ENCODE measurements at regions not wholly inside any gene's neighbourhood (a gene's known extent, or its start where the extent isn't known, plus 50 kb on each side); places are given as distances from the start of the nearest gene placed in this dataset.
"Not testable (repeated sequence)": the region's sequence is repeated elsewhere in the genome, so short reads cannot be mapped to it uniquely, and the experiment has no call there.

DNA sequence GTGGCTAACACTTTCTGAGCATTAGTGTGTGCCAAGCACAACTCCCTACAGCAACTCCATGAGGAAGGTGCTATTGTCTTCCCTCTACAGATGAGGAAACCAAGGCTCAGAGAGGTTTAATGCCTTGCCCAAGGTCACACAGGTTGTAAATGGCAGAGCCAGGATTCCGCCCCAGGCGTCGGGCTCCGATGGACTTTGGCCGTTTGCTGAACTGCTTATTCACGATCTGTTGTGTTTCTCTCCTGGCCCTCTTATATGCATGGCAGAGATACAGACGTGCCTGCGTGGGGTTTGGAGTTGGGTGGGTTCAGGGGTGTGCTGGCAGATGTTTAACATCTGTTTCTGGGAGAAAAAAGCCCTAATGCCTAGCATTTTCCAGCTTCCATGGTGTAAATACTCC lies 117.4 kb downstream of the ZNF267 start:
- not testable (repeated sequence) for DNase-seq; H3K4me1 ChIP-seq (ENCODE audit: control insufficient read depth in 1 of 2, insufficient read depth in 2 of 2, low read length in 2 of 2); H3K23ac ChIP-seq (ENCODE audit: low read length); H2BK12ac ChIP-seq (ENCODE audit: low read length); H2AFZ ChIP-seq (ENCODE audit: insufficient read depth, low read length, poor library complexity); H3K18ac ChIP-seq (ENCODE audit: low read length); H3K36me3 ChIP-seq (ENCODE audit: control insufficient read depth in 1 of 2, insufficient read depth in 2 of 2, low read length in 2 of 2); H3K79me1 ChIP-seq (ENCODE audit: low read length); H3K4ac ChIP-seq (ENCODE audit: low read depth, low read length); H3K14ac ChIP-seq (ENCODE audit: low read length); H3K9me3 ChIP-seq (ENCODE audit: insufficient read depth, low read depth, low read length); H2BK120ac ChIP-seq (ENCODE audit: insufficient read depth, low read length, poor library complexity); H4K91ac ChIP-seq (ENCODE audit: low read depth, low read length); H3K4me3 ChIP-seq (ENCODE audit: low read depth, low read length); H2BK5ac ChIP-seq (ENCODE audit: low read depth, low read length, poor library complexity); H2AK5ac ChIP-seq (ENCODE audit: low read length); H3K4me2 ChIP-seq (ENCODE audit: low read length); H3K79me2 ChIP-seq (ENCODE audit: control insufficient read depth, insufficient read depth, low read length, poor library complexity); H3K27ac ChIP-seq (ENCODE audit: low read depth, low read length); H4K8ac ChIP-seq (ENCODE audit: low read depth, low read length); H3K9ac ChIP-seq (ENCODE audit: low read length); H4K12ac ChIP-seq (ENCODE audit: low read depth, low read length); H3K27me3 ChIP-seq (ENCODE audit: insufficient read depth, low read length)
- no CpG with 5 or more reads among the region's 8 CpGs for WGBS (ENCODE audit: extremely low coverage, insufficient coverage, insufficient read length)

DNA sequence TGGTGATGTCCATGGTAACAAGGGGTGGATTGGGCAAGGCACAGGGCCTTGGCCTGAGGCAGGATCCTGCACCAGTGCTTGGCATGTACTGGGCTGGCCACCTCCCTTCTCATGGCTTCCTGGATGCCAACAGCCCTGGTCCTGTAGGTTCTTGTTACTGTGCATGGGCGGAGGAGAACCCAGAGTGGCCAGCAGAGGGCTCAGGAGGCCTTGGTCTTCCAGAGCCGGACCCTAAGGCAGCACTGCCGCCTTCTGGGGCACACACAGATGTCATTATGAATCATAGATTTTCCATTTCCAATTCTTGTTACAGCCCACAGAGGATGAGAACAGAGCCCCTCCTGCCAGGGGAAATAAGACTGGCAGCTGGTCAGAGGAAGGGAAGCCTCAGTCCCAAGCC lies 122.7 kb downstream of the ZNF267 start:
- H2AK5ac ChIP-seq (ENCODE audit: low read length); H2BK5ac ChIP-seq (ENCODE audit: low read depth, low read length, poor library complexity); H3K27ac ChIP-seq (ENCODE audit: low read depth, low read length); H2BK120ac ChIP-seq (ENCODE audit: insufficient read depth, low read length, poor library complexity); H3K27me3 ChIP-seq (ENCODE audit: insufficient read depth, low read length); H4K8ac ChIP-seq (ENCODE audit: low read depth, low read length); H3K4me1 ChIP-seq (ENCODE audit: control insufficient read depth in 1 of 2, insufficient read depth in 2 of 2, low read length in 2 of 2); H3K18ac ChIP-seq (ENCODE audit: low read length); H3K79me2 ChIP-seq (ENCODE audit: control insufficient read depth, insufficient read depth, low read length, poor library complexity); H2BK12ac ChIP-seq (ENCODE audit: low read length); DNase-seq; H3K79me1 ChIP-seq (ENCODE audit: low read length); H3K4ac ChIP-seq (ENCODE audit: low read depth, low read length); H3K23ac ChIP-seq (ENCODE audit: low read length); H3K9ac ChIP-seq (ENCODE audit: low read length); H2AFZ ChIP-seq (ENCODE audit: insufficient read depth, low read length, poor library complexity); H3K4me2 ChIP-seq (ENCODE audit: low read length); H3K9me3 ChIP-seq (ENCODE audit: insufficient read depth, low read depth, low read length); H3K4me3 ChIP-seq (ENCODE audit: low read depth, low read length); H3K14ac ChIP-seq (ENCODE audit: low read length); H4K91ac ChIP-seq (ENCODE audit: low read depth, low read length); H3K36me3 ChIP-seq (ENCODE audit: control insufficient read depth in 1 of 2, insufficient read depth in 2 of 2, low read length in 2 of 2); H4K12ac ChIP-seq (ENCODE audit: low read depth, low read length): not testable (repeated sequence)
- WGBS (ENCODE audit: extremely low coverage, insufficient coverage, insufficient read length), result no CpG with 5 or more reads among the region's 3 CpGs

DNA sequence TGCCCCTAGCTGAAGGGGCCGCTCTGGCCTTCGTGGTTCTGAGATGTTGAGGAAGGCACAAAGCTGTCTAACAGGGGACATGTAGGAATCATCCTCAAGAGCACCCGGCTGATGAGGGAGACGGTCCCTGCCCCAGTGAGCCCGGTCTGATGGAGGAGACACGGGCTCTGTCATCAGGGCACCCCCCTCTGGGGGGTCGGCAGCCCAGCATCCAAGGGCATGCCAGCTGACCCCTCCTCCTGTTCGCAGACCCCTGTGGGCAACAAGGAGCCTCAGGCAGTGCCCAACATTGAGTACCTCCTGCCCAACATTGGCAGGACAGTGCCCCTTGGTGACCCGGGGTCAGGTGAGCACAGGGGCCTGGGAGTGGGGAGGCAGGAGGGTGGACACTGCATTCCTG lies 128.9 kb downstream of the ZNF267 start:
- H2BK120ac ChIP-seq (ENCODE audit: insufficient read depth, low read length, poor library complexity), result not testable (repeated sequence)

DNA sequence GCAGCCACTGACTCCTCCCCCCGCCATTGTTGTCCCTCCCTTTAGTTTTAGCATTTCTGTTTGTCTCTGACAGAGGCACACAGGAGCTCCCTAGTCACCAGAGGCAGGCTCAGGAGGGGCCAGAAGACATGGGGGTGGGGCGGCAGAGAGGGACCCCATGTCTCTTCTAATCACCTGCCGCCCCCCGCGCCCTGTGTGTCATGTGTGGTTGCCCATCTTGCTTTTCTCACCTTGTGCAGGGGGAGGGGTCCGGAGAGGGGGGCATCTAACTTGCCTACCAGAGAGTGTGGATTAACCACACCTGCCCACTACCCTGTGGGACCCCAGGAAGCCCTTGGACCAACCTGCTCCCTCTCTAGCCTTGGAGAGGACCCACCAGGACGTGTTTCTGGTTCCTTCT lies 130.2 kb downstream of the ZNF267 start:
- not testable (repeated sequence) for H2BK5ac ChIP-seq (ENCODE audit: low read depth, low read length, poor library complexity); H4K12ac ChIP-seq (ENCODE audit: low read depth, low read length); H3K4me3 ChIP-seq (ENCODE audit: low read depth, low read length); H2BK120ac ChIP-seq (ENCODE audit: insufficient read depth, low read length, poor library complexity); H2AK5ac ChIP-seq (ENCODE audit: low read length); H3K18ac ChIP-seq (ENCODE audit: low read length); H3K79me2 ChIP-seq (ENCODE audit: control insufficient read depth, insufficient read depth, low read length, poor library complexity); H3K36me3 ChIP-seq (ENCODE audit: control insufficient read depth in 1 of 2, insufficient read depth in 2 of 2, low read length in 2 of 2); H4K8ac ChIP-seq (ENCODE audit: low read depth, low read length); H3K23ac ChIP-seq (ENCODE audit: low read length); H3K79me1 ChIP-seq (ENCODE audit: low read length); H3K4me1 ChIP-seq (ENCODE audit: control insufficient read depth in 1 of 2, insufficient read depth in 2 of 2, low read length in 2 of 2); H3K27me3 ChIP-seq (ENCODE audit: insufficient read depth, low read length); H2AFZ ChIP-seq (ENCODE audit: insufficient read depth, low read length, poor library complexity); H3K4me2 ChIP-seq (ENCODE audit: low read length); DNase-seq; H3K4ac ChIP-seq (ENCODE audit: low read depth, low read length); H3K27ac ChIP-seq (ENCODE audit: low read depth, low read length); H3K9ac ChIP-seq (ENCODE audit: low read length); H4K91ac ChIP-seq (ENCODE audit: low read depth, low read length); H2BK12ac ChIP-seq (ENCODE audit: low read length); H3K14ac ChIP-seq (ENCODE audit: low read length)
- H3K9me3 ChIP-seq (ENCODE audit: insufficient read depth, low read depth, low read length), result peaks cover 14% of the 10 kb centered on the region
- WGBS (ENCODE audit: extremely low coverage, insufficient coverage, insufficient read length), result no CpG with 5 or more reads among the region's 7 CpGs

More for the DNA sequence above, 128.9 kb downstream of the ZNF267 start:
- H3K18ac ChIP-seq (ENCODE audit: low read length); H2BK5ac ChIP-seq (ENCODE audit: low read depth, low read length, poor library complexity); H3K23ac ChIP-seq (ENCODE audit: low read length); H3K36me3 ChIP-seq (ENCODE audit: control insufficient read depth in 1 of 2, insufficient read depth in 2 of 2, low read length in 2 of 2); H4K8ac ChIP-seq (ENCODE audit: low read depth, low read length); H2BK12ac ChIP-seq (ENCODE audit: low read length); H3K4ac ChIP-seq (ENCODE audit: low read depth, low read length); H2AFZ ChIP-seq (ENCODE audit: insufficient read depth, low read length, poor library complexity); H2AK5ac ChIP-seq (ENCODE audit: low read length); H3K4me3 ChIP-seq (ENCODE audit: low read depth, low read length); H4K12ac ChIP-seq (ENCODE audit: low read depth, low read length); H3K79me1 ChIP-seq (ENCODE audit: low read length); H3K14ac ChIP-seq (ENCODE audit: low read length); H3K27ac ChIP-seq (ENCODE audit: low read depth, low read length); H3K4me2 ChIP-seq (ENCODE audit: low read length); H3K27me3 ChIP-seq (ENCODE audit: insufficient read depth, low read length); DNase-seq; H3K79me2 ChIP-seq (ENCODE audit: control insufficient read depth, insufficient read depth, low read length, poor library complexity); H4K91ac ChIP-seq (ENCODE audit: low read depth, low read length); H3K9ac ChIP-seq (ENCODE audit: low read length); H3K4me1 ChIP-seq (ENCODE audit: control insufficient read depth in 1 of 2, insufficient read depth in 2 of 2, low read length in 2 of 2): not testable (repeated sequence)
- H3K9me3 ChIP-seq (ENCODE audit: insufficient read depth, low read depth, low read length), result peaks cover 13% of the 10 kb centered on the region
- no CpG with 5 or more reads among the region's 9 CpGs for WGBS (ENCODE audit: extremely low coverage, insufficient coverage, insufficient read length)

All from trophoblast cell (in vitro differentiated cells and primary cell).